GM12878 (cell line): ENCODE measurements at regions not wholly inside any gene's neighbourhood (a gene's known extent, or its start where the extent isn't known, plus 50 kb on each side); places are given as distances from the start of the nearest gene placed in this dataset.

ENCODE experiments used
- ATAC-seq: fragments of 200-7000 bp; cut with Tn5 transposase; 3 replicates; pipeline ENCODE4 v1.9.1; 2020; ENCODE audit warnings: mild to moderate bottlenecking, moderate library complexity
- BruUV-seq: library from RNA; stranded (reverse); fragments of 400-500 nt; replicated peaks from 2 replicates; lab custom pipeline; 2021; lab: Mats Ljungman, UMichigan
- CTCF ChIA-PET: fragments of 300-600 bp; sonication (Branson Sonifier 250); formaldehyde crosslinking; extraction: SDS; loops from one replicate; lab custom pipeline; 2021; ENCODE audit warnings: inconsistent platforms; lab: Yijun Ruan, JAX
- POLR2A ChIA-PET: fragments of 350-600 bp; formaldehyde crosslinking; extraction: SDS; loops from one replicate; lab custom pipeline; 2021; ENCODE audit warnings: inconsistent platforms; lab: Charles Lee
- RAD21 ChIA-PET: fragments of 300-600 bp; sonication (Branson Sonifier 250); formaldehyde crosslinking; loops from one replicate; lab custom pipeline; 2023; ENCODE audit warnings: antibody characterized with exemption; ENCODE audit not compliant: unreplicated experiment; lab: Charles Lee
- SMC1A ChIA-PET: fragments of 300-600 bp; sonication (Branson Sonifier 250); formaldehyde crosslinking; loops from one replicate; lab custom pipeline; 2023; ENCODE audit not compliant: unreplicated experiment, uncharacterized antibody; lab: Charles Lee
- DNase-seq: peaks from one replicate; pipeline ENCODE4 v3.0.0-alpha.2; 2011; ENCODE audit warnings: low read depth, low spot score
- FAIRE-seq: peaks from 3 replicates; lab custom pipeline; 2011; peaks lifted over from hg19 to GRCh38; lab: Jason Lieb, UNC
- H2AFZ ChIP-seq: 2 replicates; pipeline ENCODE4 v1.6.0; 2011; ENCODE audit warnings: low read depth, low read length, control low read depth; ENCODE audit not compliant: control insufficient read depth
- H3K27ac ChIP-seq: 2 replicates; pipeline ENCODE4 v1.5.1; 2011; ENCODE audit warnings: control low read depth; ENCODE audit not compliant: control insufficient read depth, insufficient read depth
- H3K27me3 ChIP-seq, 2 experiments: replicated peaks in 1 of 2; 2 replicates each; pipeline versions ENCODE4 v1.6.0 to v1.6.1; 2011; ENCODE audit warnings: low read length in 1 of 2; ENCODE audit not compliant: control insufficient read depth in 2 of 2, insufficient read depth in 2 of 2
- H3K36me3 ChIP-seq, 2 experiments: 2 replicates each; pipeline ENCODE4 v1.5.1; 2011; ENCODE audit warnings: low read length in 1 of 2; ENCODE audit not compliant: control insufficient read depth in 2 of 2, insufficient read depth in 2 of 2
- H3K4me1 ChIP-seq: 2 replicates; pipeline ENCODE4 v1.6.1; 2011; ENCODE audit warnings: mild to moderate bottlenecking, low read length, moderate library complexity, mixed read lengths; ENCODE audit not compliant: control insufficient read depth, insufficient read depth
- H3K4me2 ChIP-seq: 2 replicates; pipeline ENCODE4 v1.6.0; 2011; ENCODE audit warnings: control low read depth; ENCODE audit not compliant: control insufficient read depth, insufficient read depth
- H3K4me3 ChIP-seq: fragments of 200-600 bp; sonication (generic); 2 replicates; pipeline ENCODE4 v1.5.1; 2016
- H3K79me2 ChIP-seq: 2 replicates; pipeline ENCODE4 v1.6.0; 2011; ENCODE audit warnings: low read length; ENCODE audit not compliant: control insufficient read depth, insufficient read depth
- H3K9ac ChIP-seq: 2 replicates; pipeline ENCODE4 v1.8.0; 2011; ENCODE audit warnings: low read length, control low read depth, mixed read lengths; ENCODE audit not compliant: control insufficient read depth, insufficient read depth
- H3K9me3 ChIP-seq: replicated peaks from 3 replicates; pipeline ENCODE4 v1.5.1; 2011; ENCODE audit warnings: mild to moderate bottlenecking, low read length; ENCODE audit not compliant: control insufficient read depth, insufficient read depth
- H4K20me1 ChIP-seq: 2 replicates; pipeline ENCODE4 v1.6.0; 2011; ENCODE audit not compliant: control insufficient read depth, insufficient read depth
- BHLHE40 ChIP-seq, 2 experiments: fragments of 450-650 bp in 1 of 2; IDR thresholded peaks; 2 replicates each; pipeline ENCODE4 v1.6.1; 2011 to 2017; ENCODE audit warnings: low read depth in 2 of 2, borderline replicate concordance in 1 of 2, improper control_type of control experiment in 1 of 2, low read length in 1 of 2, mild to moderate bottlenecking in 1 of 2
- BMI1 ChIP-seq: fragments of 450-650 bp; IDR thresholded peaks from 2 replicates; pipeline ENCODE4 v1.6.1; 2016; ENCODE audit warnings: mild to moderate bottlenecking, moderate library complexity, borderline replicate concordance
- CHD1 ChIP-seq: IDR thresholded peaks from 2 replicates; pipeline ENCODE4 v1.6.1; 2012; ENCODE audit warnings: low read depth, low read length, improper control_type of control experiment
- KLF5 ChIP-seq: fragments of 450-650 bp; IDR thresholded peaks from 2 replicates; pipeline ENCODE4 v1.6.1; 2014; ENCODE audit warnings: mild to moderate bottlenecking; ENCODE audit not compliant: partially characterized antibody
- NBN ChIP-seq: fragments of 450-650 bp; IDR thresholded peaks from 2 replicates; pipeline ENCODE4 v1.6.1; 2016
- PBX3 ChIP-seq: IDR thresholded peaks from 2 replicates; pipeline ENCODE4 v1.6.1; 2011; ENCODE audit warnings: mild to moderate bottlenecking, low read depth, low read length, moderate library complexity; ENCODE audit not compliant: insufficient replicate concordance
- ZNF207 ChIP-seq: fragments of 450-650 bp; IDR thresholded peaks from 2 replicates; pipeline ENCODE4 v1.6.1; 2014; ENCODE audit warnings: antibody characterized with exemption, mild to moderate bottlenecking, borderline replicate concordance
- in situ Hi-C: fragments of 300-500 bp; cut with MboI; formaldehyde crosslinking; loops from 9 replicates; pipeline ENCODE4 v1.14.3; 2018; ENCODE audit warnings: mixed read lengths
- intact Hi-C: fragments of 100-400 bp; cut with micrococcal nuclease; formaldehyde crosslinking; loops from one replicate; pipeline ENCODE4 v1.14.2; 2022; ENCODE audit not compliant: unreplicated experiment
- TF ChIP-seq, protein P1 (sequence below): fragments of 450-650 bp; IDR thresholded peaks from 2 replicates; pipeline ENCODE4 v1.6.1; 2016; ENCODE audit warnings: mild to moderate bottlenecking, moderate library complexity, borderline replicate concordance

GRCh38 chr9:87195306-87195705 lies 248.0 kb upstream of the GAS1 start:
- Histone ChIP-seq H3K36me3 (no peaks in the 10 kb centered on the region), H2AFZ (no peak overlapping the region), H3K79me2 (no peaks in the 10 kb centered on the region), H3K9me3 (no peaks in the 10 kb centered on the region), H3K27me3 (peaks cover 0 to 2% of the 10 kb centered on the region in 2 experiments; a peak in 1 of 4 replicates), H3K9ac (no peak overlapping the region), H3K4me2 (no peak overlapping the region), H3K4me3 (no peak overlapping the region), H3K4me1 (no peaks in the 10 kb centered on the region), H4K20me1 (no peaks in the 10 kb centered on the region), H3K27ac (no peak overlapping the region)
- in situ Hi-C loops: no loop called here
- no TSS peak for BruUV-seq
- RAD21 ChIA-PET: no interaction called here
- DNase-seq (no peak), FAIRE-seq (no peak), ATAC-seq (no peak)
- SMC1A ChIA-PET: no interaction called here
- TF ChIP-seq NBN (no peak), BHLHE40 (IDR thresholded peaks at IDR 0.05; ENCODE audit: borderline replicate concordance in 1 of 2, low read depth in 2 of 2, low read length in 1 of 2) (no peak), ZNF207 (no peak), CHD1 (no peak), BMI1 (no peak), PBX3 (no peak), KLF5 (no peak)
- TF ChIP-seq, protein P1, sequence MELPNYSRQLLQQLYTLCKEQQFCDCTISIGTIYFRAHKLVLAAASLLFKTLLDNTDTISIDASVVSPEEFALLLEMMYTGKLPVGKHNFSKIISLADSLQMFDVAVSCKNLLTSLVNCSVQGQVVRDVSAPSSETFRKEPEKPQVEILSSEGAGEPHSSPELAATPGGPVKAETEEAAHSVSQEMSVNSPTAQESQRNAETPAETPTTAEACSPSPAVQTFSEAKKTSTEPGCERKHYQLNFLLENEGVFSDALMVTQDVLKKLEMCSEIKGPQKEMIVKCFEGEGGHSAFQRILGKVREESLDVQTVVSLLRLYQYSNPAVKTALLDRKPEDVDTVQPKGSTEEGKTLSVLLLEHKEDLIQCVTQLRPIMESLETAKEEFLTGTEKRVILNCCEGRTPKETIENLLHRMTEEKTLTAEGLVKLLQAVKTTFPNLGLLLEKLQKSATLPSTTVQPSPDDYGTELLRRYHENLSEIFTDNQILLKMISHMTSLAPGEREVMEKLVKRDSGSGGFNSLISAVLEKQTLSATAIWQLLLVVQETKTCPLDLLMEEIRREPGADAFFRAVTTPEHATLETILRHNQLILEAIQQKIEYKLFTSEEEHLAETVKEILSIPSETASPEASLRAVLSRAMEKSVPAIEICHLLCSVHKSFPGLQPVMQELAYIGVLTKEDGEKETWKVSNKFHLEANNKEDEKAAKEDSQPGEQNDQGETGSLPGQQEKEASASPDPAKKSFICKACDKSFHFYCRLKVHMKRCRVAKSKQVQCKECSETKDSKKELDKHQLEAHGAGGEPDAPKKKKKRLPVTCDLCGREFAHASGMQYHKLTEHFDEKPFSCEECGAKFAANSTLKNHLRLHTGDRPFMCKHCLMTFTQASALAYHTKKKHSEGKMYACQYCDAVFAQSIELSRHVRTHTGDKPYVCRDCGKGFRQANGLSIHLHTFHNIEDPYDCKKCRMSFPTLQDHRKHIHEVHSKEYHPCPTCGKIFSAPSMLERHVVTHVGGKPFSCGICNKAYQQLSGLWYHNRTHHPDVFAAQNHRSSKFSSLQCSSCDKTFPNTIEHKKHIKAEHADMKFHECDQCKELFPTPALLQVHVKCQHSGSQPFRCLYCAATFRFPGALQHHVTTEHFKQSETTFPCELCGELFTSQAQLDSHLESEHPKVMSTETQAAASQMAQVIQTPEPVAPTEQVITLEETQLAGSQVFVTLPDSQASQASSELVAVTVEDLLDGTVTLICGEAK: no peak
- POLR2A ChIA-PET: no interaction called here
- intact Hi-C loops: no loop called here
- CTCF ChIA-PET: no interaction called here
